NB4 (cell line): ENCODE measurements at regions not wholly inside any gene's neighbourhood (a gene's known extent, or its start where the extent isn't known, plus 50 kb on each side); places are given as distances from the start of the nearest gene placed in this dataset.
"Not testable (repeated sequence)": the region's sequence is repeated elsewhere in the genome, so short reads cannot be mapped to it uniquely, and the experiment has no call there.

Experiments
- DNase-seq: peaks from one replicate; pipeline ENCODE4 v3.0.0; 2010; ENCODE audit warnings: low read depth
- H3K4me3 ChIP-seq: one replicate; pipeline ENCODE4 v1.5.1; 2011; ENCODE audit warnings: mild to moderate bottlenecking, low read depth, low read length, moderate library complexity
- CTCF ChIP-seq: IDR thresholded peaks from one replicate; pipeline ENCODE4 v1.5.1; 2012; ENCODE audit warnings: low read depth, low read length
- MAX ChIP-seq: IDR thresholded peaks from 2 replicates; pipeline ENCODE4 v1.6.1; 2011; ENCODE audit warnings: low read depth, low read length
- MYC ChIP-seq: IDR thresholded peaks from 2 replicates; pipeline ENCODE4 v1.6.1; 2011; ENCODE audit warnings: low read depth, low read length
- POLR2A ChIP-seq: IDR thresholded peaks from 2 replicates; pipeline ENCODE4 v1.6.1; 2011; ENCODE audit warnings: mild to moderate bottlenecking; ENCODE audit not compliant: insufficient read length; ENCODE audit errors: extremely low read depth

GRCh38 chr3:59185591-59186369, 136.0 kb upstream of the CFAP20DC start:
- H3K4me3 ChIP-seq: no peak overlapping the region
- DNase-seq: no peak
- no peak for TF ChIP-seq POLR2A
- no peak for TF ChIP-seq CTCF
- no peak for TF ChIP-seq MAX

- TF ChIP-seq CTCF: no peak
- no peak for TF ChIP-seq POLR2A
- TF ChIP-seq MAX: no peak
- no peak for TF ChIP-seq MYC
- DNase-seq: no peak
- no peak overlapping the region for H3K4me3 ChIP-seq
Measured at GRCh38 chr3:59180006-59180405, 130.2 kb upstream of the CFAP20DC start.

GRCh38 chr3:59178698-59179097, 128.9 kb upstream of the CFAP20DC start:
- no peak overlapping the region for H3K4me3 ChIP-seq
- TF ChIP-seq CTCF (no peak), MYC (no peak), MAX (no peak), POLR2A (no peak)
- DNase-seq: no peak

- no peak for TF ChIP-seq MYC
- TF ChIP-seq POLR2A: no peak
- no peak for TF ChIP-seq CTCF
- TF ChIP-seq MAX: no peak
- no peak for DNase-seq
- no peak overlapping the region for H3K4me3 ChIP-seq
Measured at GRCh38 chr3:59171491-59171890, 121.7 kb upstream of the CFAP20DC start.

- not testable (repeated sequence) for DNase-seq, H3K4me3 ChIP-seq
Measured at GRCh38 chr3:59170166-59170565, 120.3 kb upstream of the CFAP20DC start.

- H3K4me3 ChIP-seq: no peak overlapping the region
- TF ChIP-seq POLR2A: no peak
- TF ChIP-seq MYC: no peak
- TF ChIP-seq CTCF: no peak
- TF ChIP-seq MAX: no peak
- no peak for DNase-seq
Measured at GRCh38 chr3:59167756-59168155, 117.9 kb upstream of the CFAP20DC start.
